ENCODE measurements at regions not wholly inside any gene's neighbourhood (a gene's known extent, or its start where the extent isn't known, plus 50 kb on each side); places are given as distances from the start of the nearest gene placed in this dataset.

GRCh38 chr12:124680863-124681778 lies 113.7 kb upstream of the NCOR2 start:
- no peak overlapping the region for H3K4me3 ChIP-seq
- no peaks in the 10 kb centered on the region for H3K9me3 ChIP-seq
- WGBS, 2 donors, result 62 to 83% methylated on average over 10 to 11 of the region's 21 CpGs
- DNase-seq, result no peak
- H3K27me3 ChIP-seq, result no peaks in the 10 kb centered on the region
- H3K36me3 ChIP-seq, result no peaks in the 10 kb centered on the region
- peak overlapping the region; percentile 78 to 90 (median 84) for H3K27ac ChIP-seq
- intact Hi-C loops (cut with DNase I), result loop anchor here (10.0 kb wide), 1 partner anchor 106 kb away; no protein-coding TSS in a partner anchor
- TF ChIP-seq POLR2A (IDR thresholded peaks at IDR 0.05), result no peak
- peak in 3 of 6 experiments; percentile 7 to 38 (median 37) for TF ChIP-seq CTCF (IDR thresholded peaks at IDR 0.05)
- H3K4me1 ChIP-seq, result peaks cover 52 to 95% (median 61%) of the 10 kb centered on the region in 3 donors

GRCh38 chr12:124679533-124680371 lies 112.3 kb upstream of the NCOR2 start:
- 64 to 75% methylated on average over 10 of the region's 17 CpGs for WGBS, 2 donors
- H3K27me3 ChIP-seq, result no peaks in the 10 kb centered on the region
- intact Hi-C loops (cut with DNase I), result loop anchor here (10.0 kb wide), 1 partner anchor 105 kb away; no protein-coding TSS in a partner anchor
- no peak for TF ChIP-seq POLR2A (IDR thresholded peaks at IDR 0.05)
- no peak for TF ChIP-seq CTCF (IDR thresholded peaks at IDR 0.05)
- H3K27ac ChIP-seq, result peak overlapping the region in 2 of 4 donors; percentile 38 to 65
- H3K4me3 ChIP-seq, result no peak overlapping the region
- no peaks in the 10 kb centered on the region for H3K9me3 ChIP-seq
- peaks cover 44 to 94% (median 49%) of the 10 kb centered on the region in 3 donors for H3K4me1 ChIP-seq
- no peak for DNase-seq
- H3K36me3 ChIP-seq, result no peaks in the 10 kb centered on the region

GRCh38 chr12:124679047-124679446 lies 111.6 kb upstream of the NCOR2 start:
- no peak for DNase-seq
- no CpG with 5 or more reads among the region's 4 CpGs for WGBS, 2 donors
- Histone ChIP-seq H3K27me3 (no peaks in the 10 kb centered on the region), H3K36me3 (no peaks in the 10 kb centered on the region), H3K9me3 (no peaks in the 10 kb centered on the region), H3K4me3 (no peak overlapping the region), H3K4me1 (peaks cover 37 to 94% (median 46%) of the 10 kb centered on the region in 3 donors), H3K27ac (peak overlapping the region in 2 of 4 donors; percentile 4 to 38)
- intact Hi-C loops (cut with DNase I), result no loop called here
- TF ChIP-seq CTCF (IDR thresholded peaks at IDR 0.05) (no peak), POLR2A (IDR thresholded peaks at IDR 0.05) (no peak)

- no peak overlapping the region for H3K4me3 ChIP-seq
- WGBS, 2 donors, result 60 to 70% methylated on average over 4 to 8 of the region's 15 CpGs
- peaks cover 32 to 94% (median 43%) of the 10 kb centered on the region in 3 donors for H3K4me1 ChIP-seq
- no peaks in the 10 kb centered on the region for H3K36me3 ChIP-seq
- no peaks in the 10 kb centered on the region for H3K27me3 ChIP-seq
- intact Hi-C loops (cut with DNase I), result no loop called here
- peak overlapping the region in 2 of 4 donors; percentile 4 to 38 for H3K27ac ChIP-seq
- DNase-seq, result no peak
- no peaks in the 10 kb centered on the region for H3K9me3 ChIP-seq
- no peak for TF ChIP-seq CTCF (IDR thresholded peaks at IDR 0.05)
- TF ChIP-seq POLR2A (IDR thresholded peaks at IDR 0.05), result no peak
Observed at GRCh38 chr12:124678421-124678893, 111.0 kb upstream of the NCOR2 start.
